RWPE1 (cell line): ENCODE measurements at regions not wholly inside any gene's neighbourhood (a gene's known extent, or its start where the extent isn't known, plus 50 kb on each side); places are given as distances from the start of the nearest gene placed in this dataset.

ENCODE experiments used
- CTCF ChIA-PET: fragments of 350-600 bp; sonication (Branson Sonifier 250); formaldehyde crosslinking; extraction: SDS; loops from one replicate; lab custom pipeline; 2021; lab: Yijun Ruan, JAX
- POLR2A ChIA-PET: fragments of 400-600 bp; formaldehyde crosslinking; extraction: SDS; loops from one replicate; lab custom pipeline; 2020; ENCODE audit warnings: antibody characterized with exemption; ENCODE audit not compliant: low non-redundant PET; lab: Yijun Ruan, JAX
- DNase-seq: peaks from one replicate; pipeline ENCODE4 v3.0.0; 2012; ENCODE audit warnings: low spot score
- H3K27ac ChIP-seq: fragments of 450-650 bp; 2 replicates; pipeline ENCODE4 v1.5.1; 2017
- TF ChIP-seq, protein P1 (sequence below): fragments of 450-650 bp; conservative IDR thresholded peaks from 2 replicates; pipeline ENCODE4 v1.5.1; 2017; ENCODE audit warnings: low read depth, mild to moderate bottlenecking

DNA sequence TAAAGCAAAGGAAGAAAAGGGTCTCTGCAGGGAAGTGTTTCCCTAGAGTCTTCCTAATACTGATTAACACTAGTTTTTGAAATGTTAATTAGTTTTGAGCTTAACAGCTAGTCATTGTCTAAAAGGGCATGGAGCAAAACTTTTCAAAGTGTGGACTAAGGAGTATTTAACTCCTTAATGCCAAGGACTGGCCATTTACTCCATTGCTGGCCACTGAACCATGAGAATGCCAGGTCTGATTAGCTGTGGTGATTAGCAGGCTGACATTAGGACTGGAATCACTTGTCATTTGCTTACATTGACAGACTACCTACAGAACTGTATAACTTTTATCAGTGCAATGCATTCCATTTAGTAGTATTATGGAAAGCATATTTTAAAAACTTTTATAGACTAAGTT, 987.0 kb downstream of the NR2F1-AS1 start:
- TF ChIP-seq, protein P1, sequence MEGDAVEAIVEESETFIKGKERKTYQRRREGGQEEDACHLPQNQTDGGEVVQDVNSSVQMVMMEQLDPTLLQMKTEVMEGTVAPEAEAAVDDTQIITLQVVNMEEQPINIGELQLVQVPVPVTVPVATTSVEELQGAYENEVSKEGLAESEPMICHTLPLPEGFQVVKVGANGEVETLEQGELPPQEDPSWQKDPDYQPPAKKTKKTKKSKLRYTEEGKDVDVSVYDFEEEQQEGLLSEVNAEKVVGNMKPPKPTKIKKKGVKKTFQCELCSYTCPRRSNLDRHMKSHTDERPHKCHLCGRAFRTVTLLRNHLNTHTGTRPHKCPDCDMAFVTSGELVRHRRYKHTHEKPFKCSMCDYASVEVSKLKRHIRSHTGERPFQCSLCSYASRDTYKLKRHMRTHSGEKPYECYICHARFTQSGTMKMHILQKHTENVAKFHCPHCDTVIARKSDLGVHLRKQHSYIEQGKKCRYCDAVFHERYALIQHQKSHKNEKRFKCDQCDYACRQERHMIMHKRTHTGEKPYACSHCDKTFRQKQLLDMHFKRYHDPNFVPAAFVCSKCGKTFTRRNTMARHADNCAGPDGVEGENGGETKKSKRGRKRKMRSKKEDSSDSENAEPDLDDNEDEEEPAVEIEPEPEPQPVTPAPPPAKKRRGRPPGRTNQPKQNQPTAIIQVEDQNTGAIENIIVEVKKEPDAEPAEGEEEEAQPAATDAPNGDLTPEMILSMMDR = no peak
- no peak overlapping the region for H3K27ac ChIP-seq
- ChIA-PET POLR2A (no interaction called here), CTCF (no interaction called here)
- no peak for DNase-seq

DNA sequence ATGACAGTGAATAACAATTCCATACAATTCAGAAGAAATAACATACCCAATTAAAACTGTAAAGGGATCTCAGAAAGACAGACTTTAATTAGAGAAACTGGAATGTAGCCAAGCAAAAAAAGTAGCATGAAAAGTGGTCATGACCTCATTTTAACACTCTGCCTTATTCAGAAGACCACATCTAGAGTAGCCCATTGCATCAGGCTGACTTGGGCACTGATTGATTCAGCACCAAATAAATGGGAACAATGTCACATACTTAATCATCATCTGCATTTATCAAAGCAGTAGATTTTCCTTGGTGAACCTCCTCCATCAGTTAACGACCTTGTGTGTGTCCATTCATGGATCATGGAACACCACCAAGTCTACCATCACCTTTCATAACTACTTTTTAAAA, 992.1 kb downstream of the NR2F1-AS1 start:
- ChIA-PET POLR2A (no interaction called here), CTCF (no interaction called here)
- H3K27ac ChIP-seq = no peak overlapping the region
- no peak for DNase-seq
- TF ChIP-seq, protein P1 = no peak

DNA sequence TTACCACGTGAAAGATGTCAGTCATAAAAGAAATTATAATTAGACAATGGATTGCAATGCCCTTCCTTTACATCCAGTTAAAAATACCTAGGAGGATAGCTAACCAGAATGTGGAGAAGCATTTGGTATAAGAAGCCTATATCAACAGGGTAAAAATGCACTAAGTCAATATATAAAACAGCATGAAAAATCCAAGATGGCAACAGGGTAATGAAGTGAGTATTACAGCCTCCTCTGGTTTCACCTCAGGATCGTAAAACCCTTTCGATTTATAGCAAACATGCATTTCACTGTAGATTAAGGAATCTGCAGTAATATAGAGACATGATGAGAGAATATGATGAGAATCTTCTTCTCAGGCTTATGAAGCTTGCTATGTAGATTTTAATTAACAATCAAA, 999.3 kb downstream of the NR2F1-AS1 start:
- TF ChIP-seq, protein P1 = no peak
- no peak overlapping the region for H3K27ac ChIP-seq
- CTCF ChIA-PET = no interaction called here

DNA sequence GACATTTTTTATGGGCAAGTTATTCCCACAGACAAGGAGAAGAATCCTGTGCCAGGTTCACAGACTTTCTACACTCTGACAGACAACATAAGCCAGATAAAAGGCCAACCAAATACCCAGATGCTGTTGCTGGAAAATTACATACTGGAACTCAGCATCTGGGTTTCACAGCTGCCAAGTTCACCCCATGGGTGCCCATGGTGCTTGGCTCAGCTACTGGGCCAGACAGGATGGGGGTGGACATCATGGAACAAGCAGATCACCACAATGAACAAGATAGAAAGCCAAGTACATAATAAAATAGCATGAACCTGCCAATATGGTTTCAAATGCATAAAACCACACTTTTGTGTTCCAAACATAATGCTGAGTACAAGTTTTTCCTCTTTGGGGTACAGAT, 999.8 kb downstream of the NR2F1-AS1 start:
- POLR2A ChIA-PET = no interaction called here
- CTCF ChIA-PET = no interaction called here
- TF ChIP-seq, protein P1 = no peak
- no peak overlapping the region for H3K27ac ChIP-seq
- no peak for DNase-seq

More for the DNA sequence above, 999.3 kb downstream of the NR2F1-AS1 start:
- no peak for DNase-seq
- POLR2A ChIA-PET = no interaction called here

DNA sequence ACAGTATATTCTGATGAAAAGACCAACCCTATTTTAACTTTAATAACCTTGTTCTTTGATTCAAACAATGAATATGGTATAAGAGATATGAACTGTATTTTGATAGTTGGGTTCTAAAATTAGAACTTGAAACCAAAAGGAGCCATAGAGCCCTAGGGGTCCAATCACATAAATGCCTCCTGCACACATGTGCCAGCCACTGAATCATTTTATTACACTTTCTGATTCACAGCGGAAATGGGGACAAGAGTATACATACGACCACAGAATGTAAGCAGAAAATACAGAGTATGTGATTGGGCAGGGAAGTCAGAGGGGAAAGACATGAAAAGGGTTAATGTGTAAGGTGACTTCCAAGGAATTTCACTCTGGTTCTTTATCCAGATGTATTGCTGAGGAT, 1000.2 kb downstream of the NR2F1-AS1 start:
- no peak overlapping the region for H3K27ac ChIP-seq
- ChIA-PET POLR2A (no interaction called here), CTCF (no interaction called here)
- no peak for DNase-seq
- TF ChIP-seq, protein P1 = no peak

DNA sequence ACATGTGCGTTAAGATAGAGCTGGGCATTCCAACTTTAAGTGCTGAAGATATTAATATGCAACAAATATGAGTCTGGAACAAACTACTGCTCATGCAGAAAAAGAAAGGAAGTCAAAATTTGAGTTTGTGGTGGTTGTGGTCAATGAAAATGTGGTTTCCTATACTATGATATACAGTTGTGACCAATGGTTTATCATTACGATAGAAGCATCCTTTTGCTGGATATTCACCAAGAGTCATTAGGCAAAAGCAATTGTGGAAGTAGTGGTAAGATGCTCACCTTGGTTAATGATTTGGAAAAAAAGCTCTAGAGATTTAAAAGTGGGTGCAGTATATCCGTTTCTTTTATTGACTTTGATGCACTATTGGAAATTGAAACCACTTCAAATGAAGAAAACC, 1007.0 kb downstream of the NR2F1-AS1 start:
- H3K27ac ChIP-seq = no peak overlapping the region
- TF ChIP-seq, protein P1 = no peak
- DNase-seq = no peak
- ChIA-PET CTCF (no interaction called here), POLR2A (no interaction called here)

DNA sequence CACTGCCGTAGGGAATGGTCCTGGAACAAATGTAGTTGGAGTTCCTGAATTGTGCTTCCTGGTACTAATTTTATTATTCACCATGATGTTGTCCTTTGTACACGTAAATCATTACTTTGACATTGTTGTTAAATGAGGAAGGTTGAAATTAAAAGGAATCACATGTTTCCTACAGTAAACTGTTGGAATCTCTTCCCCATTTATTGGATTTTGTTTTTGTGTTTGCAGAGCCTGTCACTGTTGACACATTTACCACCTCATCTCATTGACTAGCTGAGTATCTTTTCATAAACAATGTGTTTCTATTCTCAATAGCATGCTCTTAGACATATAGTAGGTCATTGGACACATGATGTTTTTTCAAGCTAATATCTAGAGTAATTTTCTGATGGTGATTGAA, 1012.5 kb downstream of the NR2F1-AS1 start:
- ChIA-PET POLR2A (no interaction called here), CTCF (no interaction called here)
- no peak for DNase-seq
- TF ChIP-seq, protein P1 = no peak
- no peak overlapping the region for H3K27ac ChIP-seq
